Activated CD4-positive, alpha-beta T cell treated with anti-CD3 and anti-CD28 coated beads for 36 hours (primary cell): ENCODE measurements at regions not wholly inside any gene's neighbourhood (a gene's known extent, or its start where the extent isn't known, plus 50 kb on each side); places are given as distances from the start of the nearest gene placed in this dataset.
"Not testable (repeated sequence)": the region's sequence is repeated elsewhere in the genome, so short reads cannot be mapped to it uniquely, and the experiment has no call there.

Experiments used
- ATAC-seq: fragments of 200-7000 bp; cut with Tn5 transposase; one replicate; pipeline ENCODE4 v1.10.0; 2021; ENCODE audit warnings: mild to moderate bottlenecking, moderate library complexity
- CTCF ChIA-PET: fragments of 350-600 bp; sonication (Branson Sonifier 250); formaldehyde crosslinking; loops from one replicate; lab custom pipeline; 2021; ENCODE audit warnings: antibody characterized with exemption; lab: Charles Lee
- POLR2A ChIA-PET: fragments of 350-600 bp; sonication (Branson Sonifier 250); formaldehyde crosslinking; loops from one replicate; lab custom pipeline; 2021; ENCODE audit warnings: antibody characterized with exemption, inconsistent platforms; lab: Charles Lee
- DNase-seq: peaks from one replicate; pipeline ENCODE4 v3.0.0-alpha.2; 2020
- H3K27ac Mint-ChIP-seq: one replicate; pipeline ENCODE4 v1.8.0; 2021; ENCODE audit warnings: mixed read lengths
- H3K27me3 Mint-ChIP-seq: one replicate; pipeline ENCODE4 v1.8.0; 2021; ENCODE audit warnings: mixed read lengths
- H3K36me3 Mint-ChIP-seq: one replicate; pipeline ENCODE4 v1.8.0; 2021; ENCODE audit warnings: low read depth, mixed read lengths
- H3K4me1 Mint-ChIP-seq: one replicate; pipeline ENCODE4 v1.8.0; 2021; ENCODE audit warnings: mixed read lengths
- H3K4me3 Mint-ChIP-seq: one replicate; pipeline ENCODE4 v1.8.0; 2021; ENCODE audit warnings: mild to moderate bottlenecking, moderate library complexity, mixed read lengths
- H3K9me3 Mint-ChIP-seq: one replicate; pipeline ENCODE4 v1.8.0; 2021; ENCODE audit warnings: low read depth, mixed read lengths
- intact Hi-C, 2 experiments: fragments of 100-400 bp; cut with DNase I in 1 of 2; cut with micrococcal nuclease in 1 of 2; formaldehyde crosslinking; loops; one replicate each; pipeline versions ENCODE4 v1.14.2 to v1.15.1; 2022 to 2024; cut with DNase I, micrococcal nuclease

DNA sequence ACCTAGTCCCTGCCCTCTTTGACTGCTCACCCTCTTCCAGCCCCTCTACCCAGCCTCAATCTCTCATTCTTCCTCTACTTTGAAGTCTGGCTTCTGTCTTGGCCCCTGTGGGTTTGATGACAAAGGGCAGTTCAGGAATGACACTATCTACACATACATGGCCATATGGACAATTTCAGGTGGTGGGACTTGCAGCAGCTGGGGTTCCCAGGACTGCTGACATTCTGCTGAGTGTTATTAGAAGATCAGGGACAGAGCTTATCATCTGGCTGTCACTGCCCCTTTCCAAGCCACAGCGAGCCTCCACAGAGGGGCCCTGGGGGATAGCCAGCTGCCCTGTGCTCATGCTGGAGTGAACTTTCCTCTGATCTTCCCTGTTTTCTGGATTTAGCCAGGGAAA is 97.4 kb upstream of the IPO9 start:
- Mint-ChIP-seq H3K4me1 (no peaks in the 10 kb centered on the region), H3K9me3 (no peaks in the 10 kb centered on the region), H3K27ac (no peak overlapping the region), H3K36me3 (no peaks in the 10 kb centered on the region), H3K4me3 (no peak overlapping the region), H3K27me3 (peaks cover 2% of the 10 kb centered on the region)
- POLR2A ChIA-PET = no interaction called here
- CTCF ChIA-PET = interaction anchor here (1.4 kb wide), 1 partner anchor 11 kb away, joined by 3 read pairs; no protein-coding TSS in a partner anchor
- ATAC-seq (no peak), DNase-seq (no peak)
- intact Hi-C loops = no loop called here

GRCh38 chr1:201732351-201732750 is 96.6 kb upstream of the IPO9 start:
- Mint-ChIP-seq H3K9me3 (no peaks in the 10 kb centered on the region), H3K27me3 (peaks cover 4% of the 10 kb centered on the region), H3K4me1 (no peaks in the 10 kb centered on the region), H3K36me3 (no peaks in the 10 kb centered on the region), H3K4me3 (no peak overlapping the region), H3K27ac (no peak overlapping the region)
- intact Hi-C loops = no loop called here
- ATAC-seq = no peak
- DNase-seq = no peak
- POLR2A ChIA-PET = no interaction called here
- CTCF ChIA-PET = interaction anchor here (0.6 to 1.4 kb wide), 2 partner anchors 10 to 12 kb away, joined by 3 read pairs; no protein-coding TSS in a partner anchor

DNA sequence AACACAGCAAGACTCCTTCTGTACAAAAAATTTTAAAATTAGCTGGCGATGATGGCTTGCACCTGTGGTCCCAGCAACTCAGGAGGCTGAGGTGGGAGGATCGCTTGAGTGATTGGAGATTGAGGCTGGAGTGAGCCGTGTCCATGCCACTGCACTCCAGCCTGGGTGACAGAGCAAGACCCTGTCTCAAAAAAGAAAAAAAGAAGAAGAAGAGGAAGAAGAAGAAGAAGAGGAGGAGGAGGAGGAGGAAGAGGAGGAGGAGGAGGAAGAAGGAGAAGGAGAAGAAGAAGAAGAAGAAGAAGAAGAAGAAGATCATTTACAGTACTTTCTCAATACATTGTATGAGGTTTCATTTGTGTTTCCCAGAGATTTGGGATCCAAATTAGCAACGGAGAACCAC is 94.7 kb upstream of the IPO9 start:
- CTCF ChIA-PET = interaction anchor here (0.6 to 0.8 kb wide), 2 partner anchors 43 to 309 kb away, joined by 3 to 5 read pairs; no protein-coding TSS in a partner anchor
- ATAC-seq, H3K36me3 Mint-ChIP-seq, DNase-seq, intact Hi-C loops, H3K27ac Mint-ChIP-seq, H3K9me3 Mint-ChIP-seq, H3K4me3 Mint-ChIP-seq, H3K4me1 Mint-ChIP-seq, H3K27me3 Mint-ChIP-seq: not testable (repeated sequence)
- POLR2A ChIA-PET = interaction anchor here (1.2 kb wide), 1 partner anchor 12 kb away, joined by 6 read pairs; no protein-coding TSS in a partner anchor

GRCh38 chr1:201734786-201735185 is 94.2 kb upstream of the IPO9 start:
- ChIA-PET POLR2A (interaction anchor here (1.2 kb wide), 1 partner anchor 12 kb away, joined by 6 read pairs; no protein-coding TSS in a partner anchor), CTCF (interaction anchor here (0.6 to 1.1 kb wide), 3 partner anchors 42 to 308 kb away, joined by 3 to 5 read pairs (median 3); no protein-coding TSS in a partner anchor)
- DNase-seq (no peak), ATAC-seq (no peak)
- intact Hi-C loops = no loop called here
- Mint-ChIP-seq H3K4me3 (no peak overlapping the region), H3K36me3 (no peaks in the 10 kb centered on the region), H3K9me3 (no peaks in the 10 kb centered on the region), H3K27ac (no peak overlapping the region), H3K27me3 (peaks cover 6% of the 10 kb centered on the region), H3K4me1 (peaks cover 4% of the 10 kb centered on the region)

DNA sequence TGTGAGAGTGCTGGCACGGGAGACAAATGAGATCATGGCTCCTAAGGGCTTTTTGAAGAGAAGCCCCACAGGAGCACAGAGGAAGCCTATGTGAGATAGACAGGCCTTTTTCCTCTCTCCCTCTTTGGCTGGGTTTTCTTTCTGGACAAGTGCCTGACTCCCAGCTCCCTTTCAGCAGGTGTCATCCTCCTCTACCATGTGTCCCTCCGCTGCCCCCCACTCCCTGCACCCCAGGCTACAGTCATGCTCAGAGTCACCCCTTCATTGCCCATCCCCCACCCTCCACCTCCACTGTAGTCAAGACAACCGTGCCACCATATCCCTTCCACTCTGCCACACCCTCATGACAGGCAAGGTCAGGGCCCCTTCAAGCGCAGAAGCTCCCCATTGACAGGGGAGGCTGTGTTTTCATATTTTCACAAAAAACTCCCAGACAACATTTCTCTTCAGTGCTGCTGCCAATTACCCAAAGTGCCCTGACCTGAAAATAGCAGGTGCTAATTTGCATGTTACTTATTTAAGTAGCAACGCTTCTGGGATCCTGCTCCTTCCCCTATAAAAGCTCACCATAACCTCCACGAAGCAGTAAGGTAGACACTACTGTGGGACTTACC is 92.1 kb upstream of the IPO9 start:
- ChIA-PET POLR2A (no interaction called here), CTCF (interaction anchor here (0.6 to 1.7 kb wide), 5 partner anchors 11 to 188 kb away, joined by 3 to 6 read pairs (median 5); no protein-coding TSS in a partner anchor)
- intact Hi-C loops = no loop called here
- Mint-ChIP-seq H3K9me3 (no peaks in the 10 kb centered on the region), H3K4me3 (no peak overlapping the region), H3K36me3 (no peaks in the 10 kb centered on the region), H3K27me3 (peaks cover 8% of the 10 kb centered on the region), H3K27ac (no peak overlapping the region), H3K4me1 (peaks cover 9% of the 10 kb centered on the region)
- ATAC-seq = no peak
- no peak for DNase-seq

DNA sequence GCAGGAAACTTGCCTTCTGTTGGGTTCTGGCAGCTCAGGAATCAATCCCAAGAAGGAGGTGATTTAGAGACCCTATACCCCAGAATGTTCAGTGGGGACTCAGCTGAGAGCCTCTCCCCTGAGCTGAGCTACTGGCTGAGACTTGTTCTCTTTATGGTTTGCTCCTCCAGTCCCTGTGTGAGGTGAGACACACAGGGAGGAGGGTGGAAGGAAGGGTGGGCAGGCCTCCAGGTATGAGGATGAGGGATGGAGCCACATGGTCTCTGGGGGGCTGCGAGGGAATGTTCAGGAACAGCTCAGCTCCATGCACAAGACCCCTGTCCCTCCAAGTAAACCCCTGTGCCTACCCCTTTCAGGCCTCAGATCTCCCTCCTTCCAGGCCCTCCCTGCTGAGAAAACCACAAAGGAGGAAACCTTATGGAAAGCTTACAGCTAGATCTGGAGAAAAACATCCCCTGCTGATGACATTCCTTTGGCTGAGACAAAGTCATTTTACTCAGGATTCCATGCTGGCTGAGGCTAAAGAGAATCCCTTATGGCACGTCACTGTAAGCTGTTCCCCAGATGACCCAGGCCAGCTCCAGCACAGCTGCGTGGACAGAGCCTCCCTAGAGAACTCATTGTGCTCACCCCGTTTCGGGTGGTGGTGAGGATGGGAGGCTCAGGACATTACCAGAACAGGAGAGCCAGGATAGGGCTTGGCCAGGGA is 91.5 kb upstream of the IPO9 start:
- Mint-ChIP-seq H3K27ac (no peak overlapping the region), H3K4me1 (peaks cover 9% of the 10 kb centered on the region), H3K4me3 (no peak overlapping the region), H3K36me3 (no peaks in the 10 kb centered on the region), H3K27me3 (peaks cover 10% of the 10 kb centered on the region), H3K9me3 (no peaks in the 10 kb centered on the region)
- intact Hi-C loops = loop anchor here in 1 of 2 experiments (2.0 kb wide), 1 partner anchor 27 kb away; no protein-coding TSS in a partner anchor
- ChIA-PET CTCF (interaction anchor here (0.6 to 1.7 kb wide), 8 partner anchors 11 to 262 kb away, joined by 3 to 6 read pairs (median 4); no protein-coding TSS in a partner anchor), POLR2A (no interaction called here)
- ATAC-seq (no peak), DNase-seq (no peak)

DNA sequence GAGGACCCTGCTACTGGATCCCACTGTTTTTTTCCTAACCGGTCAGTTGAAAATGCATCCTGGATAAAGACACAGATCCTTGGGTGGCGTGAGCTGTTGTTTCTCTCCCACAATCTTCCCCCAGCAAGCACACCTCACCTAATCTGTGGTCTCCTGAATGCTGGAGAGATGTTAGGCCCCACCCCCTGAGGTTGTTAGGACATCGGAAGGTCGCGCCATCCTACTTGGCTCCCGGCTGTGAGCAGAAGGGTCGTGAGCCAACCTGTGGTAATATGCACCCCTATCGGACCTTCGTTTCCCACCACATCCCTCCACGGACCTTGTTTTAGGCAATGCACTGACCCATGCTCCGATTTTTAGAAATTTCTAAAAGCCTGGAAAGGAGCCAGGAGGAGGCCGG is 89.9 kb upstream of the IPO9 start:
- Mint-ChIP-seq H3K4me3 (peak overlapping the region; percentile 73), H3K4me1 (peaks cover 9% of the 10 kb centered on the region), H3K36me3 (no peaks in the 10 kb centered on the region), H3K27me3 (peaks cover 9% of the 10 kb centered on the region), H3K9me3 (no peaks in the 10 kb centered on the region), H3K27ac (no peak overlapping the region)
- ATAC-seq = no peak
- intact Hi-C loops = loop anchor here in 1 of 2 experiments (2.0 kb wide), 1 partner anchor 28 kb away; no protein-coding TSS in a partner anchor
- no peak for DNase-seq
- ChIA-PET POLR2A (no interaction called here), CTCF (interaction anchor here (1.2 to 1.7 kb wide), 4 partner anchors 16 to 54 kb away, joined by 4 to 8 read pairs (median 4); no protein-coding TSS in a partner anchor)

DNA sequence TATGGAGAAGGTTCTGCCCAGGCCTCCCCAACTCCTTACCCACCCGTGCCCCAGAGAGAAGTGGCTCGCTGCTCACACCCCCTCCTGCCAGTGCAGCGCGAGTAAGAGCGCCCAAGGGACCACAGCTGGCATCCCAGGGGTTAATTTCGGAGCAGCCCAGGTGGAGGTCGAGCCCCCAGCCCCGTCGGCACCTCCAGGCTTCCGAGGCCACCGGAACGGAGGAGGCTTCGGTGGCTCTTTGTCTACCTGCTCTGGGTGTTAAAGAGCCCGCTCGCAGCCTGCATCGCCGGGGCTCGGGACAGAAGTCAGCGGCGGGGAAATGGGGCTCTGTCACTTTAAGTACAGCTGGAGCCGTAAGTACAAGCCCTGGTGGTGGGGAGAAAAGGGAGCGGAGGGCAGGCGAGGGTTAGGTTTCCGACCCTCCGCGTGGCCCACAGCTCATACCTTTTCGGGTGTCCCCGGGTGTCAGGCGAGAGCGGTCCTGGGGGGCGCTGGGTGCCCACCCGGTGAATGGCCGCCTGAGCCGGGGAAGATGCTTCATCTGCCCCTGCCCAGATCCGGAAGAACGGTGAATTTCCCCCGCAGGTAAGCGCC is 89.4 kb upstream of the IPO9 start:
- ChIA-PET CTCF (interaction anchor here (1.2 to 1.7 kb wide), 5 partner anchors 16 to 53 kb away, joined by 3 to 8 read pairs (median 4); no protein-coding TSS in a partner anchor), POLR2A (no interaction called here)
- intact Hi-C loops = loop anchor here in 1 of 2 experiments (2.0 kb wide), 1 partner anchor 29 kb away; no protein-coding TSS in a partner anchor
- peak; percentile 70 for DNase-seq
- ATAC-seq = peak; percentile 94
- Mint-ChIP-seq H3K27ac (no peak overlapping the region), H3K27me3 (peaks cover 9% of the 10 kb centered on the region), H3K36me3 (no peaks in the 10 kb centered on the region), H3K9me3 (no peaks in the 10 kb centered on the region), H3K4me3 (peak overlapping the region; percentile 73), H3K4me1 (peaks cover 9% of the 10 kb centered on the region)

GRCh38 chr1:201740086-201740541 is 88.8 kb upstream of the IPO9 start:
- Mint-ChIP-seq H3K9me3 (no peaks in the 10 kb centered on the region), H3K4me3 (peak overlapping the region; percentile 73), H3K27me3 (peaks cover 9% of the 10 kb centered on the region), H3K36me3 (no peaks in the 10 kb centered on the region), H3K4me1 (peaks cover 9% of the 10 kb centered on the region), H3K27ac (no peak overlapping the region)
- ATAC-seq (peak; percentile 15), DNase-seq (peak; percentile 7)
- intact Hi-C loops = no loop called here
- ChIA-PET POLR2A (no interaction called here), CTCF (interaction anchor here (0.6 to 1.7 kb wide), 6 partner anchors 17 to 53 kb away, joined by 3 to 8 read pairs (median 4); no protein-coding TSS in a partner anchor)

- no peak for ATAC-seq
- H3K36me3 Mint-ChIP-seq = no peaks in the 10 kb centered on the region
- intact Hi-C loops = no loop called here
- ChIA-PET POLR2A (no interaction called here), CTCF (interaction anchor here (0.6 to 1.7 kb wide), 5 partner anchors 17 to 54 kb away, joined by 3 to 8 read pairs (median 4); no protein-coding TSS in a partner anchor)
- H3K4me1 Mint-ChIP-seq = peaks cover 9% of the 10 kb centered on the region
- H3K4me3 Mint-ChIP-seq = peak overlapping the region; percentile 73
- no peaks in the 10 kb centered on the region for H3K9me3 Mint-ChIP-seq
- H3K27ac Mint-ChIP-seq = no peak overlapping the region
- no peak for DNase-seq
- H3K27me3 Mint-ChIP-seq = peaks cover 9% of the 10 kb centered on the region
Measured at GRCh38 chr1:201740670-201741111, 88.3 kb upstream of the IPO9 start.
